ENCODE measurements at regions not wholly inside any gene's neighbourhood (a gene's known extent, or its start where the extent isn't known, plus 50 kb on each side); places are given as distances from the start of the nearest gene placed in this dataset.

GRCh38 chr1:229104654-229105053, 166.3 kb upstream of the RAB4A start:
- H2AFZ ChIP-seq (ENCODE audit: low read depth, low read length), result no peak overlapping the region

GRCh38 chr1:229105109-229105508, 165.8 kb upstream of the RAB4A start:
- Histone ChIP-seq H3K9me3 (ENCODE audit: low read length) (no peaks in the 10 kb centered on the region), H3K4me3 (ENCODE audit: low read length) (no peak overlapping the region), H3F3A (ENCODE audit: insufficient read depth, low read length, poor library complexity, severe bottlenecking) (no peaks in the 10 kb centered on the region), H3K9me2 (ENCODE audit: insufficient read depth, low read length) (no peaks in the 10 kb centered on the region), H3K27me3 (ENCODE audit: insufficient read depth, low read depth, low read length) (no peaks in the 10 kb centered on the region), H3K9ac (ENCODE audit: low read length) (no peak overlapping the region), H3K79me2 (replicated peaks; ENCODE audit: insufficient read depth, low read length) (no peaks in the 10 kb centered on the region), H3K36me3 (ENCODE audit: insufficient read depth, low read length) (no peaks in the 10 kb centered on the region), H2AFZ (ENCODE audit: low read depth, low read length) (no peak overlapping the region), H4K20me1 (ENCODE audit: insufficient read depth) (no peaks in the 10 kb centered on the region), H3K4me2 (ENCODE audit: low read length) (no peak overlapping the region), H3K27ac (ENCODE audit: low read length) (no peak overlapping the region)
- TF ChIP-seq CTCF (IDR thresholded peaks at IDR 0.05; ENCODE audit: poor library complexity, severe bottlenecking), result no peak
- TF ChIP-seq TAF1 (IDR thresholded peaks at IDR 0.05; ENCODE audit: low read depth), result no peak
- no peak for TF ChIP-seq EP300 (conservative IDR thresholded peaks at IDR 0.05; ENCODE audit: poor library complexity, severe bottlenecking)
- no peak for TF ChIP-seq MXI1 (conservative IDR thresholded peaks at IDR 0.05; ENCODE audit: poor library complexity, severe bottlenecking)
- no peak for TF ChIP-seq EZH2 (IDR thresholded peaks at IDR 0.05; ENCODE audit: borderline replicate concordance, insufficient read depth, low read length, poor library complexity, severe bottlenecking)
- TF ChIP-seq RAD21 (conservative IDR thresholded peaks at IDR 0.05), result no peak
- no peak for TF ChIP-seq SMC3 (conservative IDR thresholded peaks at IDR 0.05; ENCODE audit: poor library complexity)
- no peak for TF ChIP-seq REST (IDR thresholded peaks at IDR 0.05; ENCODE audit: borderline replicate concordance)
- no peak for TF ChIP-seq POLR2AphosphoS5 (IDR thresholded peaks at IDR 0.05)

More at GRCh38 chr1:229104654-229105053, 166.3 kb upstream of the RAB4A start:
- no peak overlapping the region for H3K27ac ChIP-seq (ENCODE audit: low read length)
- no peaks in the 10 kb centered on the region for H3K27me3 ChIP-seq (ENCODE audit: insufficient read depth, low read depth, low read length)
- H3K4me3 ChIP-seq (ENCODE audit: low read length), result no peak overlapping the region
- H3K9me2 ChIP-seq (ENCODE audit: insufficient read depth, low read length), result no peaks in the 10 kb centered on the region
- H3K4me2 ChIP-seq (ENCODE audit: low read length), result no peak overlapping the region
- H3K9me3 ChIP-seq (ENCODE audit: low read length), result no peaks in the 10 kb centered on the region
- no peaks in the 10 kb centered on the region for H3F3A ChIP-seq (ENCODE audit: insufficient read depth, low read length, poor library complexity, severe bottlenecking)
- TF ChIP-seq EP300 (conservative IDR thresholded peaks at IDR 0.05; ENCODE audit: poor library complexity, severe bottlenecking) (no peak), SMC3 (conservative IDR thresholded peaks at IDR 0.05; ENCODE audit: poor library complexity) (no peak)
- H4K20me1 ChIP-seq (ENCODE audit: insufficient read depth), result no peaks in the 10 kb centered on the region
- H3K36me3 ChIP-seq (ENCODE audit: insufficient read depth, low read length), result no peaks in the 10 kb centered on the region
- H3K79me2 ChIP-seq (replicated peaks; ENCODE audit: insufficient read depth, low read length), result no peaks in the 10 kb centered on the region
- no peak overlapping the region for H3K9ac ChIP-seq (ENCODE audit: low read length)
